ENCODE measurements at regions not wholly inside any gene's neighbourhood (a gene's known extent, or its start where the extent isn't known, plus 50 kb on each side); places are given as distances from the start of the nearest gene placed in this dataset.

- TF ChIP-seq, protein P1, sequence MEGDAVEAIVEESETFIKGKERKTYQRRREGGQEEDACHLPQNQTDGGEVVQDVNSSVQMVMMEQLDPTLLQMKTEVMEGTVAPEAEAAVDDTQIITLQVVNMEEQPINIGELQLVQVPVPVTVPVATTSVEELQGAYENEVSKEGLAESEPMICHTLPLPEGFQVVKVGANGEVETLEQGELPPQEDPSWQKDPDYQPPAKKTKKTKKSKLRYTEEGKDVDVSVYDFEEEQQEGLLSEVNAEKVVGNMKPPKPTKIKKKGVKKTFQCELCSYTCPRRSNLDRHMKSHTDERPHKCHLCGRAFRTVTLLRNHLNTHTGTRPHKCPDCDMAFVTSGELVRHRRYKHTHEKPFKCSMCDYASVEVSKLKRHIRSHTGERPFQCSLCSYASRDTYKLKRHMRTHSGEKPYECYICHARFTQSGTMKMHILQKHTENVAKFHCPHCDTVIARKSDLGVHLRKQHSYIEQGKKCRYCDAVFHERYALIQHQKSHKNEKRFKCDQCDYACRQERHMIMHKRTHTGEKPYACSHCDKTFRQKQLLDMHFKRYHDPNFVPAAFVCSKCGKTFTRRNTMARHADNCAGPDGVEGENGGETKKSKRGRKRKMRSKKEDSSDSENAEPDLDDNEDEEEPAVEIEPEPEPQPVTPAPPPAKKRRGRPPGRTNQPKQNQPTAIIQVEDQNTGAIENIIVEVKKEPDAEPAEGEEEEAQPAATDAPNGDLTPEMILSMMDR (IDR thresholded peaks at IDR 0.05; ENCODE audit: low read depth, low read length), result no peak
- TF ChIP-seq EZH2phosphoT487 (IDR thresholded peaks at IDR 0.05; ENCODE audit: low read depth), result no peak
Measured at GRCh38 chr16:13835387-13835786, 84.6 kb upstream of the ERCC4 start.

Measured in OCI-LY3 (cell line).